Right ventricle myocardium inferior (tissue), 1 donor: ENCODE measurements at regions not wholly inside any gene's neighbourhood (a gene's known extent, or its start where the extent isn't known, plus 50 kb on each side); places are given as distances from the start of the nearest gene placed in this dataset.
"Not testable (repeated sequence)": the region's sequence is repeated elsewhere in the genome, so short reads cannot be mapped to it uniquely, and the experiment has no call there.

Experiments used
- ATAC-seq: fragments of 200-7000 bp; cut with Tn5 transposase; one replicate; pipeline ENCODE4 v1.9.1; 2020; ENCODE audit warnings: mild to moderate bottlenecking, moderate library complexity
- DNase-seq: peaks from one replicate; pipeline ENCODE4 v3.0.0; 2021; ENCODE audit errors: missing footprints
- intact Hi-C: fragments of 100-400 bp; cut with DNase I; formaldehyde crosslinking; loops from one replicate; pipeline ENCODE4 v1.11.0; 2022
- donor health status: DM: no; HTN: yes; CAD: no; lungs with severe emphysema.

- ATAC-seq (no peak), DNase-seq (no peak)
- intact Hi-C loops: no loop called here
Measured at GRCh38 chr2:166831930-166832329, 56.4 kb upstream of the XIRP2 start.

DNA sequence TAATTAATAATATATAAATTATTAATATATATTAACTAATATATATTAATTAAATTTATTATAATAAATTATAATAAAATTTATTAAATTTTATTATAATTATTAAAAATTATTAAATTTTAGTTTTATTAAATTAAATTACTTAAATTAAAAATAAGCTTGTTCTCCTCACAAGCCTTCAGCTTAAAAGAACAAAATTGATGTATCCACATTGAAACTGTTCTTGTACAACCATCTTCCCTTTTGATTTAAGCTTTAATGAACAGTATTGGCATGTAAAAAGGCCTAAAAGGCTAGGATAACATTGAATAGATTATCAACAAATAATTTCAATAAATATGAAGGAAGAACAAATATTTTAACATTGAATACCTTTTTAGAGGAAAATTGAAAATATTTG is 62.4 kb upstream of the XIRP2 start:
- ATAC-seq (no peak), DNase-seq (no peak)
- intact Hi-C loops: no loop called here

DNA sequence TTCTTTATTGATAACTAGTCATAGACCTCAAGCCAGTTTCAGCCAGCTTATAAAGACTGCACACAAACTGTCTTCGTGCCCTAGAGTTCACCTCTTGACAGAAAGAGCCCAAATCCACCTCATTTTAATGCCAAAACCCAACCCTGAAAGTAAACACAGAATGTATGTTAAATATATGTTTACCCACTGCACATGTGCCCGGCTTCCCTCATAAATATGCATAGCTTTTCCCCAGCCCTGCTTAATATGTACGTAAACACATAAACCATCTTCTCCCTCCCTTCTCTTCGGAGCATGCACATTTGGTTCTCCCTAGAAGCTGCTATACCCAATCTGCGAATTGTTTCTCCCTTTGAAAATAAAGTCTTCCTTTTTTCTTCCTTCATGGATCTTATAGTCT is 73.9 kb upstream of the XIRP2 start:
- ATAC-seq (no peak), DNase-seq (no peak)
- intact Hi-C loops: no loop called here

- intact Hi-C loops: no loop called here
- no peak for ATAC-seq
- DNase-seq: no peak
Measured at GRCh38 chr2:166812166-166812891, 76.0 kb upstream of the XIRP2 start.

GRCh38 chr2:166805753-166806152 is 82.5 kb upstream of the XIRP2 start:
- ATAC-seq: no peak
- intact Hi-C loops: no loop called here
- DNase-seq: no peak

DNA sequence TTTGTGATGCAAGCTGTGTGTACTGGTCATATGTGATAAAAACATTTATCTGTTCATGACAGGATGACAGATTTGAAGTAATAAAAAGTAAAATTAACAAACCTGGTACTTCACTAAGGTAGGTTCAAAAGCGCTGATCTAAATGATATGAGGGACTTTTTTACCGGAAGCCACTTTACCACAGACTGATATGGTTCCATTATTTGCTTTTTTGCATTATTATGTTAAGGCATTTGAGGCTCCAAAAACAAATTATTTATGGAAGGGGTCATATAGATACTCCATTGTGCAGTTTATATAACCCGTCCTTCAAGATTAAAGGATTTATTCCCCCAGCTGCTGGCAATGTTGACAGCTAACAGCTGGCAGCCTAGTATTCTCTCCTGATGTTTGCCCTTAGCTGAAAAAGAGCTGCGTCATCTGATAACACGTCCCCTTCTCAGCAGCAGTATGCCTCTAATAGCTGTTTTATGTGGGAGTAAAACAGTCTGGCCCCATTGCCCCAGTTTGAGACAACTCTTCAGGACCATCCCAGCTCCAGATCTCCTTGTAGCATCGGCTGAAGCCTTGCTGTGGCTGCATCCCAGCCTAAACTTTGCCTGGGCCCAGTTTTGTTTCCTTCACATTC is 84.8 kb upstream of the XIRP2 start:
- DNase-seq (no peak), ATAC-seq (no peak)
- intact Hi-C loops: no loop called here

GRCh38 chr2:166802475-166802874 is 85.8 kb upstream of the XIRP2 start:
- ATAC-seq (no peak), DNase-seq (no peak)
- intact Hi-C loops: no loop called here

DNA sequence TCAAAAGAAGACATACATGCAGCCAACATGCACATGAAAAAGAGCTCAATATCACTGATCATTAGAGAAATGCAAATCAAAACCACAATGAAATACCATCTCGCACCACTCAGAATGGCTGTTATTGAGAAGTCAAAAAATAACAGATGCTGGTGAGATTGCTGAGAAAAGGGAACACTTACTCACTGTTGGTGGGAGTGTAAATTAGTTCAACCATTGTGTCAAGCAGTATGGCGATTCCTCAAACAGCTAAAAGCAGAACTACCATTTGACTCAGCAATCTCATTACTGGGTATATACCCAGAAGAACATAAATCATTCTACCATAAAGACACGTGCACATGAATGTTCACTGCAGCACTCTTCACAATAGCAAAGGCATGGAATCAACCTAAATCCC is 95.5 kb upstream of the XIRP2 start:
- intact Hi-C loops: no loop called here
- no peak for DNase-seq
- no peak for ATAC-seq

GRCh38 chr2:166786707-166787106 is 101.6 kb upstream of the XIRP2 start:
- no peak for DNase-seq
- intact Hi-C loops: no loop called here
- no peak for ATAC-seq

- intact Hi-C loops: no loop called here
- ATAC-seq (no peak), DNase-seq (no peak)
Measured at GRCh38 chr2:166784296-166784946, 103.9 kb upstream of the XIRP2 start.

DNA sequence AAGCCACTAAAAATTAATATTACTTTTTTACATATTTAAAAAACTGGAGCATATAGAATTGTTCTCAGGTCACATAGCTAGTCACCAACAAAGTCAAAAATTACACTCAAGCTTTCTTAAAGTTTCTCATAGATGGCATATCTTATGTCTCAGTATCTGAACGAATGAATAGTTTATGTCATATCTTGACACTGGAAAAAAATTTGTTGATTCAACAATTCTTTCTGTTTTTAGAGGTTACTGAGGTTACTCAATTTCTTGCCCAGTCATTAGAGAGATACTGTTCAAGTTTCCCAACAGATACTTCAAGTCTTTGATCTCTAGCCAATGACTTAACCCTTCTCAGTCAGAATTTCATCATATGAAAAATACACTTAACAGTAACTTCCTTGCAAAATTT is 113.1 kb upstream of the XIRP2 start:
- no peak for ATAC-seq
- DNase-seq: no peak

GRCh38 chr2:166773308-166773949 is 114.9 kb upstream of the XIRP2 start:
- ATAC-seq (no peak), DNase-seq (no peak)
- intact Hi-C loops: no loop called here

More for the DNA sequence above, 113.1 kb upstream of the XIRP2 start:
- intact Hi-C loops: no loop called here

GRCh38 chr2:166768393-166769123 is 119.7 kb upstream of the XIRP2 start:
- intact Hi-C loops: no loop called here
- ATAC-seq (no peak), DNase-seq (no peak)

DNA sequence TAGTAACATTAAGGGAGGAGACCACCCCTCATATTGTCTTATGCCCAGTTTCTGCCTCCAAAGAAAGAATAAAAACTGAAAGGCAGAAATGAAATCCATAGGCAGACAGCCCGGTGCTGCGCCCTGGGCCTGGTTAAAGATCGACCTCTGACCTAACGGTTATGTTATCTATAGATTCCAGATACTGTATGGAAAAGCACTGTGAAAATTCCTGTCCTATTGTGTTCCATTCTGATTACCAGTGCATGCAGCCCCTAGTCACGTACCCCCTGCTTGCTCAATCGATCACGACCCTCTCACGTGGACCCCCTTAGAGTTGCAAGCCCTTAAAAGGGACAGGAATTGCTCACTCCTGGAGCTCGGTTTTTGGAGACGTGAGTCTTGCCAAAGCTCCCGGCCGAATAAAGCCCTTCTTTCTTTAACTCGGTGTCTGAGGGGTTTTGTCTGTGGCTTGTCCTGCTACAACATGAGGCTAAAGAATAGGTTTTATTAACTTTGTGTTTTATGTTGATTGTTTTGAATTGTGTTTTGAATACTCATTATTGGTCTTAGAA is 121.4 kb upstream of the XIRP2 start:
- ATAC-seq, DNase-seq, intact Hi-C loops: not testable (repeated sequence)

DNA sequence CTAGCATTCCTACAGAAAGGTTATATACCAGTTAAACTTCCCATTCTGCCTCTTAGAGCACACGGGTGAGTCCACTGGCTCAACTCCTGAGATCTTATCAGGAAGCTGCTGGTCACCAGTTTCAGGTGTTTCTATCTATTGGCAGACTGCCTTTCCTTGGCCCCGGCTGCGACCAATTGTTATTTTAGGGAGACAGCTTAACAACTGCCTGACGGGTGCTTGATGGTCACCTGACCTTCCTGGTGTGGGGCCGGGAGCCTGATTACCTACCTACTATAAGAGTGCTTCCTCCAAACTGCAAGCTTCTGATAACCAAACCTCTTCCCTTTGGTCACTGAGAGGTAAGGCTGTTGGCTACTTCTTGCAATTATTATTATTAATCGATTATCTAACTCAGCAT is 122.1 kb upstream of the XIRP2 start:
- ATAC-seq: no peak
- DNase-seq: no peak
- intact Hi-C loops: no loop called here

GRCh38 chr2:166765141-166765540 is 123.1 kb upstream of the XIRP2 start:
- ATAC-seq (no peak), DNase-seq (no peak)
- intact Hi-C loops: no loop called here

- DNase-seq (no peak), ATAC-seq (no peak)
- intact Hi-C loops: no loop called here
Measured at GRCh38 chr2:166764702-166765101, 123.6 kb upstream of the XIRP2 start.

- no peak for ATAC-seq
- intact Hi-C loops: no loop called here
- no peak for DNase-seq
Measured at GRCh38 chr2:166764216-166764615, 124.1 kb upstream of the XIRP2 start.

DNA sequence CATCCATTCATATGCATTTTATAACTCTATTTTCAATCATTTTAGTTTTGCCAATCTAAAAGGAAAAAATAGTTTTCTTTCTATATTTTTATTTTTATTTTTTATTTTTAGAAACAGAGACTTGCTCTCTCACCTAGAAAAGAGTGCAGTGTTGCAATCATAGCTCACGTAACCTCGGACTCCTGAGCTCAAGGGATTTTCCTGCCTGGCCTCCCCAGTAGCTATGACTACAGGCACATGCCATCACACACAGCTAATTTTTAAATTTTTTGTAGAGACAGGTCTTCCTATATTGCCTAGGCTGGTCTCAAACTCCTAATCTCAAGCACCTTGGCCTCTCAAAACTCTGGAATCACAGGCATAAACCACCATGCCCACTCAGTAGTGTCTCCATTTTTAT is 125.5 kb upstream of the XIRP2 start:
- ATAC-seq: no peak
- DNase-seq: no peak
- intact Hi-C loops: no loop called here
